Esophagus squamous epithelium (tissue), 4 donors: ENCODE measurements at regions not wholly inside any gene's neighbourhood (a gene's known extent, or its start where the extent isn't known, plus 50 kb on each side); places are given as distances from the start of the nearest gene placed in this dataset.

Experiments used
- CTCF ChIP-seq, 6 experiments: fragments of 450-650 bp in 4 of 6; fragments of 200-600 bp in 2 of 6; sonication (generic) in 2 of 6; IDR thresholded peaks; one replicate each; pipeline ENCODE4 v1.5.1; 2016 to 2019; ENCODE audit warnings: antibody characterized with exemption in 6 of 6, mild to moderate bottlenecking in 4 of 6, moderate library complexity in 4 of 6
- POLR2A ChIP-seq, 4 donors: fragments of 450-650 bp; IDR thresholded peaks; one replicate each; pipeline ENCODE4 v1.6.1; 2017; ENCODE audit warnings: antibody characterized with exemption in 4 of 4, mild to moderate bottlenecking in 4 of 4, moderate library complexity in 3 of 4

GRCh38 chr14:104422837-104423681 is 156.5 kb upstream of the C14orf180 start:
- TF ChIP-seq CTCF (IDR thresholded peaks at IDR 0.05), result no peak
- TF ChIP-seq POLR2A (IDR thresholded peaks at IDR 0.05), result no peak
